CD4-positive, CD25-positive, alpha-beta regulatory T cell (primary cell): ENCODE measurements at regions not wholly inside any gene's neighbourhood (a gene's known extent, or its start where the extent isn't known, plus 50 kb on each side); places are given as distances from the start of the nearest gene placed in this dataset.

Source experiments
- ATAC-seq, 2 donors: fragments of 150-1000 bp; cut with Tn5 transposase; one replicate each; pipeline ENCODE4 v1.10.0; 2021; ENCODE audit warnings: low read depth in 2 of 2, moderate number of reproducible peaks in 2 of 2, moderate library complexity in 1 of 2
- DNase-seq, 3 donors: peaks; one replicate each; pipeline versions ENCODE4 v3.0.0 to v3.0.0-alpha.2; 2012 to 2022; ENCODE audit warnings: mixed read lengths in 1 of 3
- H3K27ac ChIP-seq: one replicate; pipeline ENCODE4 v1.7.0; 2013; ENCODE audit warnings: mild to moderate bottlenecking, low read length; ENCODE audit not compliant: insufficient read depth, poor library complexity, severe bottlenecking
- H3K27me3 ChIP-seq: one replicate; pipeline ENCODE4 v1.7.0; 2013; ENCODE audit warnings: low read length; ENCODE audit not compliant: control insufficient read depth, insufficient read depth
- H3K36me3 ChIP-seq: one replicate; pipeline ENCODE4 v1.7.0; 2013; ENCODE audit warnings: mild to moderate bottlenecking, low read length, moderate library complexity; ENCODE audit not compliant: control insufficient read depth, insufficient read depth
- H3K4me1 ChIP-seq: 2 replicates; pipeline ENCODE4 v1.7.0; 2013; ENCODE audit warnings: mild to moderate bottlenecking, low read length; ENCODE audit not compliant: insufficient read depth, control insufficient read depth, poor library complexity, severe bottlenecking
- H3K4me3 ChIP-seq: one replicate; pipeline ENCODE4 v1.7.0; 2013; ENCODE audit warnings: low read depth, mild to moderate bottlenecking, low read length, moderate library complexity
- H3K9me3 ChIP-seq, 2 experiments: 1 replicate in 1 of 2; 2 replicates in 1 of 2; pipeline ENCODE4 v1.7.0; 2013; ENCODE audit warnings: low read length in 2 of 2, mild to moderate bottlenecking in 1 of 2, moderate library complexity in 1 of 2; ENCODE audit not compliant: control insufficient read depth in 2 of 2
- H3K27ac Mint-ChIP-seq, 3 donors: one replicate each; pipeline ENCODE4 v1.8.0; 2020 to 2022; ENCODE audit warnings: mild to moderate bottlenecking in 3 of 3, mixed read lengths in 3 of 3, moderate library complexity in 2 of 3
- H3K27me3 Mint-ChIP-seq: one replicate; pipeline ENCODE4 v1.8.0; 2022; ENCODE audit warnings: mild to moderate bottlenecking, mixed read lengths
- H3K36me3 Mint-ChIP-seq: one replicate; pipeline ENCODE4 v1.8.0; 2020; ENCODE audit warnings: mixed read lengths
- H3K4me1 Mint-ChIP-seq, 4 donors: one replicate each; pipeline ENCODE4 v1.8.0; 2020 to 2022; ENCODE audit warnings: mixed read lengths in 4 of 4, mild to moderate bottlenecking in 1 of 4
- H3K4me3 Mint-ChIP-seq, 4 donors: one replicate each; pipeline ENCODE4 v1.8.0; 2020 to 2022; ENCODE audit warnings: mild to moderate bottlenecking in 4 of 4, mixed read lengths in 4 of 4, moderate library complexity in 3 of 4
- H3K9me3 Mint-ChIP-seq, 7 donors: one replicate each; pipeline ENCODE4 v1.8.0; 2020 to 2022; ENCODE audit warnings: mixed read lengths in 7 of 7, mild to moderate bottlenecking in 3 of 7, moderate library complexity in 2 of 7

- H3K27me3 Mint-ChIP-seq = peaks cover 6% of the 10 kb centered on the region
- ATAC-seq (no peak), DNase-seq (no peak)
- Histone ChIP-seq H3K4me1 (no peaks in the 10 kb centered on the region), H3K27me3 (no peaks in the 10 kb centered on the region), H3K4me3 (no peak overlapping the region), H3K36me3 (no peaks in the 10 kb centered on the region), H3K9me3 (no peaks in the 10 kb centered on the region), H3K27ac (no peak overlapping the region)
- H3K36me3 Mint-ChIP-seq = no peaks in the 10 kb centered on the region
- H3K27ac Mint-ChIP-seq = no peak overlapping the region
- H3K9me3 Mint-ChIP-seq = peaks cover 0 to 1% (median 0%) of the 10 kb centered on the region in 7 donors
- no peak overlapping the region for H3K4me3 Mint-ChIP-seq
- H3K4me1 Mint-ChIP-seq = no peaks in the 10 kb centered on the region
Measured at GRCh38 chr11:113553235-113553634, 78.0 kb upstream of the DRD2 start.

- Mint-ChIP-seq H3K27me3 (peaks cover 11% of the 10 kb centered on the region), H3K27ac (no peak overlapping the region), H3K36me3 (no peaks in the 10 kb centered on the region), H3K4me1 (no peaks in the 10 kb centered on the region), H3K4me3 (no peak overlapping the region), H3K9me3 (peaks cover 0 to 3% (median 0%) of the 10 kb centered on the region in 7 donors)
- Histone ChIP-seq H3K9me3 (no peaks in the 10 kb centered on the region), H3K27ac (no peak overlapping the region), H3K36me3 (no peaks in the 10 kb centered on the region), H3K4me1 (no peaks in the 10 kb centered on the region), H3K27me3 (peaks cover under 1% of the 10 kb centered on the region), H3K4me3 (no peak overlapping the region)
- no peak for DNase-seq
- no peak for ATAC-seq
Measured at GRCh38 chr11:113552271-113552670, 77.1 kb upstream of the DRD2 start.

DNA sequence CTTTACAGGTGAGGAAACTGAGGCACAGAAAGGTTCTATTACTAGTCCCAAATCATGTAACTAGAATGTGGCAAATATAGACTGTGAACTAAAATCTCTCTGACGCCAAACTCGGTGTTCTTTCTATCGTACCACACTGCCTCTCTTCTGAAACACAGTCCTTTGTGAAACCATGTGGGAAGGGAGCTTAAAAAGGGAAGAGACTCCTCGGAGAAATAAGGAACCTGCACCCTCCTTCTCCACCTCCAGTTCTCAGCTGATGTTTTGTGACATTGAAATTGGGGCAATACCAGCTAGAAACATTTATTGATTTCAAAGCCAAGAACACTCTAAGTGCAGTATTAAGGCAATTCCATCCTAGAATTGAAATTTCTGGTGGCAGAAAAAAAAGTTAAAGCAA, 76.4 kb upstream of the DRD2 start:
- DNase-seq = no peak
- peaks cover 11% of the 10 kb centered on the region for H3K27me3 Mint-ChIP-seq
- ATAC-seq = no peak
- no peaks in the 10 kb centered on the region for H3K36me3 ChIP-seq
- no peak overlapping the region for H3K27ac ChIP-seq
- no peak overlapping the region for H3K4me3 ChIP-seq
- peaks cover 0 to 3% (median 0%) of the 10 kb centered on the region in 7 donors for H3K9me3 Mint-ChIP-seq
- no peaks in the 10 kb centered on the region for H3K4me1 Mint-ChIP-seq
- H3K36me3 Mint-ChIP-seq = no peaks in the 10 kb centered on the region
- H3K27ac Mint-ChIP-seq = no peak overlapping the region
- H3K27me3 ChIP-seq = peaks cover 7% of the 10 kb centered on the region
- no peaks in the 10 kb centered on the region for H3K4me1 ChIP-seq
- no peak overlapping the region for H3K4me3 Mint-ChIP-seq
- no peaks in the 10 kb centered on the region for H3K9me3 ChIP-seq

- no peaks in the 10 kb centered on the region for H3K36me3 Mint-ChIP-seq
- H3K4me3 Mint-ChIP-seq = no peak overlapping the region
- H3K27ac Mint-ChIP-seq = no peak overlapping the region
- Histone ChIP-seq H3K27me3 (peaks cover 11% of the 10 kb centered on the region), H3K36me3 (no peaks in the 10 kb centered on the region), H3K27ac (no peak overlapping the region), H3K4me3 (no peak overlapping the region), H3K4me1 (no peaks in the 10 kb centered on the region), H3K9me3 (no peaks in the 10 kb centered on the region)
- peaks cover 11% of the 10 kb centered on the region for H3K27me3 Mint-ChIP-seq
- peaks cover 0 to 3% (median 0%) of the 10 kb centered on the region in 7 donors for H3K9me3 Mint-ChIP-seq
- ATAC-seq (no peak), DNase-seq (no peak)
- no peaks in the 10 kb centered on the region for H3K4me1 Mint-ChIP-seq
Measured at GRCh38 chr11:113549611-113550578, 74.7 kb upstream of the DRD2 start.

DNA sequence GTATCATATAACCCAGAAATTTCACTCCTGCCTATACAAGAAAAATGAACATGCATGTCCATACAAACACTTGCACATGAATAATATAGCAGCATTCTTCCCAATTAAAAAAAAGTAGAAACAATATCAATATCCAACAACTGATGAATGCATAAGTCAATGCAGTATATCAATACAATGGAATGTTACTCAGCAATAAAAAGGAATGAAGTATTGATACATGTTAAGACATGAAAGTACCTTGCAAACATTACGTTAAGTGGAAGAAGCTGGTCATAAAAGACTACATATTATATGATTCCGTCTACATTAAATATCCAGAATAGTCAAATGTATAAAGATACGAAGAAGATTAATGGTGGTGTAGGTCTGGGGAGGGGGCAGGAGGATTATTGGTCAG, 73.9 kb upstream of the DRD2 start:
- no peak overlapping the region for H3K27ac ChIP-seq
- no peak overlapping the region for H3K4me3 ChIP-seq
- no peaks in the 10 kb centered on the region for H3K36me3 ChIP-seq
- Mint-ChIP-seq H3K4me3 (no peak overlapping the region), H3K9me3 (peaks cover 0 to 3% (median 0%) of the 10 kb centered on the region in 7 donors), H3K27me3 (peaks cover 11% of the 10 kb centered on the region), H3K27ac (no peak overlapping the region), H3K36me3 (no peaks in the 10 kb centered on the region), H3K4me1 (no peaks in the 10 kb centered on the region)
- no peaks in the 10 kb centered on the region for H3K4me1 ChIP-seq
- no peaks in the 10 kb centered on the region for H3K9me3 ChIP-seq
- DNase-seq = no peak
- ATAC-seq = no peak
- peaks cover 11% of the 10 kb centered on the region for H3K27me3 ChIP-seq

GRCh38 chr11:113547739-113548138, 72.5 kb upstream of the DRD2 start:
- H3K4me1 ChIP-seq = no peaks in the 10 kb centered on the region
- H3K27me3 Mint-ChIP-seq = peaks cover 11% of the 10 kb centered on the region
- peaks cover 11% of the 10 kb centered on the region for H3K27me3 ChIP-seq
- H3K36me3 ChIP-seq = no peaks in the 10 kb centered on the region
- H3K4me3 Mint-ChIP-seq = no peak overlapping the region
- no peak overlapping the region for H3K27ac Mint-ChIP-seq
- DNase-seq (no peak), ATAC-seq (no peak)
- no peaks in the 10 kb centered on the region for H3K9me3 ChIP-seq
- H3K9me3 Mint-ChIP-seq = peaks cover 0 to 3% (median 0%) of the 10 kb centered on the region in 7 donors
- H3K36me3 Mint-ChIP-seq = no peaks in the 10 kb centered on the region
- H3K4me1 Mint-ChIP-seq = no peaks in the 10 kb centered on the region
- H3K27ac ChIP-seq = no peak overlapping the region
- H3K4me3 ChIP-seq = no peak overlapping the region

- H3K4me3 Mint-ChIP-seq = no peak overlapping the region
- Histone ChIP-seq H3K27me3 (peaks cover 11% of the 10 kb centered on the region), H3K4me1 (no peaks in the 10 kb centered on the region), H3K36me3 (no peaks in the 10 kb centered on the region), H3K4me3 (no peak overlapping the region), H3K27ac (no peak overlapping the region), H3K9me3 (no peaks in the 10 kb centered on the region)
- no peak for ATAC-seq
- no peaks in the 10 kb centered on the region for H3K4me1 Mint-ChIP-seq
- no peaks in the 10 kb centered on the region for H3K36me3 Mint-ChIP-seq
- DNase-seq = no peak
- peaks cover 11% of the 10 kb centered on the region for H3K27me3 Mint-ChIP-seq
- H3K27ac Mint-ChIP-seq = no peak overlapping the region
- peaks cover 0 to 3% (median 0%) of the 10 kb centered on the region in 7 donors for H3K9me3 Mint-ChIP-seq
Measured at GRCh38 chr11:113546757-113547507, 71.7 kb upstream of the DRD2 start.
